COR-L47 (cell line): ENCODE measurements at regions not wholly inside any gene's neighbourhood (a gene's known extent, or its start where the extent isn't known, plus 50 kb on each side); places are given as distances from the start of the nearest gene placed in this dataset.
A peak's percentile ranks its signal among the peaks of the same experiment; 100 is the strongest.
"Not testable (repeated sequence)": the region's sequence is repeated elsewhere in the genome, so short reads cannot be mapped to it uniquely, and the experiment has no call there.

Source experiments
- DNase-seq: peaks from one replicate; lab custom pipeline; 2025; lab: John Stamatoyannopoulos, UW

DNA sequence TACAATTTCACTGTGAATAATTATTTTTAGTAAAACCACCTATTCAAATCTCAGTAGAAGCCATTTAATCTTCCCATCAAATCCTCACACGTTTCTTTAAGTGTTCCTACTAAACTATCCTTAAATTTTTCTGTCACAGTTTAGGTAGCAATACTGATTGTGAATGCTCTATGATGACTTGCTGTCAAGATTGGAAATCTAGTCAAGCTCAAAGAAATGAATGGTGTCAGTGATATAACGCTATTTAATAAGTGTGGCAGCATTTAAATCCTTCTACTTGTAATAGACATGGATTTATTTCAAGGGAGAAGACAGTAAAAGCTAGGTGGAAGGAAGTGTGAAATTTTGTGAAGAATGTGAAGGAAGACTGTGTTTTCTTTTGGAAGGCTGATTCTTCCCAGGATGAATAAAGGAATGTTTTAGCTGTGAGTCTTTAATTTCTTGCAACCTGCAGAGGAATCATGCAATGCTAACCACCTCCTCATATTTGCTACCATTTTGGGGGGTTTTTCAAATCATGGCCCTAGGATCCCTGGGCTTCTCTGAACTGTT lies 936.7 kb upstream of the NEGR1 start:
- DNase-seq: no peak

DNA sequence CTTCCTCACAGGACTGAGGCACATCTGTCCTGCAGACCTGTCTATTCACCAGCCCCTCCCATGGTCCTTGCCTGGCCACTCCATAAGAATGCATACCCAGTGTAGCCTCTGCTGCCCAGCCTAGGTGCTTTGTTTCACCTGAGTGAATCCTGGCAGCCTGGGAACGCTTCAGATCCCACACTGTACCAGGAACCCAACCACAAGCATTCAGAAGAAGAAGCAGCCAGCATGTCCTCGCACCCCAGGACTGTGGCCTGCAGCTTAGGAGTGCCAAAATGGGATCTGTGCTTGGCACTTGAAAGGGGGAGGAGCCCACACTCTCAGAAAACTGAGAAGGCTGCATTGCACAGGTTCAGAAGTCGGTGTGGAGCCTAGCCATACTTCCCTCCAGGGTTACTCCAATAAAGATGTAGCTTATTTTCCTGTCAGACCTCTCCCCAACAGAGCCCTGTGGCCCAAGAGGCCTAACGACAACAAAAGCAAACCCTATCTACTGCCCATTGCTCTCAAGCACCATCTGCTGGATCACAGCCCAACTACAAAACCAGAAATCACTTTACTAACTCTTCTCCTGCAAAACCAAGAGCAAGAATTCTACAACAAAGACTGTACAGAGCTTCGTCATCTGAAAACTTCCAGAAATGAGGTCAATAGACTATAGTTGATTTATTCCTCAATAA lies 923.1 kb upstream of the NEGR1 start:
- DNase-seq: no peak

DNA sequence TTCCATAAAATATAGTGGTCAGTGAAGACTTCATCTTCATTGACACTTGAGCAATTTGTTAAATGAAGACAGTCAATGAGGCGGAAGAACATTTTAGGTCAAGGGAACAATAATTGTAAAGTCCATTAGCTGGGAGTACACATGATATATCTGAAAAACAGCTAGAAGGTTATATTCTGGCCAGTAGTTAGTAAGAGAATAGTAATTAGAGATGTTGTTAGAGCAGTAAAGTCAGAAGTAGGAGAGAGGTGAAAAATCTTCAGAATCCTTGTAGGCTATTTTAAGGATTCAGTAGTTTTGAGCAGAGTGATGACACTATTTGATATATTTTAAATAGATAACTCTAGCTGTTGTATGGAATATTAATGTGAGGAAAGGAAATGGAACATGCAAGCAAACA lies 915.6 kb upstream of the NEGR1 start:
- DNase-seq: no peak

DNA sequence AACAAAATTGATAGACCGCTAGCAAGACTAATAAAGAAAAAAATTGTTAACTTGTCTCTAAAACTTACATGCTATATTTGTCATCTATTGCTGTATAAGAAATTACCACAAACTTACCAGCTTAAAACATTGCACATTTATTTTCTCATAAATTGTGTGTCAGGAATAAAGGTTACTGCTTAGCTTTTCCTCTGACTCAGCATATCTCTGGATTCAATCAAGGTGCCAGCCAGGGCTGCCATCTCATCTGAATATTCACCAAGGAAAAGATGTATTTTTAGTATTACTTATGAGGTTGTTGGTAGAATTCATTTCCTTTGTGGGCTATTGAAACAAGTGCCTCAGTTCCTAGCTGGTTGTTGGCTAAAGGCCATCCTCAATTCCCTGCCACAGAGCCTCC lies 912.6 kb upstream of the NEGR1 start:
- no peak for DNase-seq

DNA sequence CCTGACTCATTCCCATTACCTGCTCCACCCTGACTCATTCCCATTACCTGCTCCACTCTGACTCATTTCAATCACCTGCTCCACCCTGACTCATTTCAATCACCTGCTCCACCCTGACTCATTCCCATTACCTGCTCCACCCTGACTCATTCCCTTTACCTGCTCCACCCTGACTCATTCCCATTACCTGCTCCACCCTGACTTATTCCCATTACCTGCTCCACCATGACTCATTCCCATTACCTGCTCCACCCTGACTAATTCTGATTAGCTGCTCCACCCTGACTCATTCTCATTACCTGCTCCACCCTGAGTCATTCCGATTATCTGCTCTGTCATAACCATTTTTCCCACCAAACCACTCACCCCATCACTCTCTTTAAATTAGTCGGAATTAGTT lies 901.2 kb upstream of the NEGR1 start:
- DNase-seq: not testable (repeated sequence)

- no peak for DNase-seq
These were observed 898.8 kb upstream of the NEGR1 start for GRCh38 chr1:73181190-73181540.

DNA sequence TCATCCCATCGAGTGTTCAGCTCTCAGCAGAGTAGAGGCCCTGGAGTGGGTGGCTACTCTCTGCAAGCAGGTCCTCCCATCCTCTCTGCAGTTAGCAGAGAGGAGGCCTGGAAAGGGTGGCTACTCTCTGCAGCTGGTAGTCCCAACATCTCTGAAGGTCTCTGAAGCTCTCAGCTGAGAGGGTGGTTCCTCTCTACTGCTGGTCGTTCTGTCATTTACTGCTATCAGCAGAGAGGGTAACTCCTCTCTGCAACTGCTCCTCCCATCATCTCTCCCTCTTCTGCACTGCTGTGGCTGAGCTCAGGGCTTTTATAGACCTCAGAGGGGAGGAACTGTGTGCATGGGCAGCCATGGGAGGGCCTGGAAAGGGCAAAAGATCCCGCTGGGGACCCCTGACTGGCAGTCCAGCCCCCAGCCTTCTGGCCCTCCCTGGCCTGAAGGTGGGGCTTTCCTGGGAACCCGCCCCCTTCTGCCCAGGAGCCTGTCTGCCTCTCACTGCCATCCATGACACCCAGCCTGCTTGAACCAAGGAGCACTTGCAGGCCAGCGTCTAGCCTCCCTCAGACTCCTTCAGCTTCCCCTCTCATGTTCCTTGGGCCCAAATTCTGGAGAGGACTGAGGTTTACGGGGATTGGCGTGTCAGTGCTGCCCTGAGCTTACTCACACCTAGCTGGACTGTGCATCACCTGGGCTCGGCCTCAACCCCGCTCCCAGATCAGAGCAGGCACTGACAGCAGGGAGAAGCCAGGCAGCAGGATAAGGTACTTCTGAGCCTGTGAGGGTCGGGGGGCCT lies 898.3 kb upstream of the NEGR1 start:
- no peak for DNase-seq

DNA sequence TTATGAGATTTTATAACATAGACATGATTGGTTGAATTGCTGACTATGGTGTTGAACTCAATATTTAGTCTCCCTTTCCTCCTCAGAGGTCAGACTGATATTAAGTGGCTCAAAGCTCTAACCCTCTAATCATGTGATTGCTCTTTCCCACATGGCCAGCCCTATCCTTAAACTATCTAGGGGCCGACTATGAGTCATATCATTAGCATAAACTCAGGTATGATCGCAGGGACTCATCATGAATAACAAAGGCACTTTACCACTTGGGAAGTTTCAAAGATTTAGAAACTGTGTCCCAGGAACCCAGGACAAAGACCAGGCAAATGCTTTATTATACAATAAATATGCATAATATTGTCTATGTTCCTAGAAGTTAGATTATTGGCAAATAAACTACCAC lies 894.6 kb upstream of the NEGR1 start:
- no peak for DNase-seq

DNA sequence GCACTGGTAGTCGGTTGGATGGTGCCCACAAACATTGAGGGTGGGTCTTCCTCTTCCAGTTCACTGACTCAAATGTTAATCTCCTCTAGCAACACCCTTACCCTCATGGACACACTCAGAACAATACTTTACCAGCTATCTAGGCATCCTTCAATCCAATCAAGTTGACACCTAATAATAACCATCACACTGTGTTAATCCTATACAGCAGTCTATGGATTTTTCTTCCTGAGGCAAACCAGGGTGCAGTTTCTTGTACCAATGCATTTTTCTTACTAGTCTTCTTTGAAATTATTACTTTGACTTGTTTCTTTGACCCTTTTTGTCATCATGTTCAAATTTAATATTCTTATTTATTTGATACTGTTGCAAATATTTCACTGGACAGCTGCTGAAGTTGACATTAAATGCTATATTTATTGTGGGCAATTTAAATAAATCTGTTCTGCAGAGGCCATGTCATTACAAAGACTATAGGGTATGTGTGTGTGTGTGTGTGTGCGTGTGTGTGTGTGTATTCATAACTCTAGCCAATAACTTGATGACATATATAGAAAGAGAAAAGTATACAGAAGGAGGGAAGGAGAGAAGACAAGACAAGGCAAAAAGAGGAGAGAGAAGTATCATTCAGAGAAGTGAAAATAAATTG lies 884.8 kb upstream of the NEGR1 start:
- DNase-seq: no peak

- no peak for DNase-seq
These were observed 880.2 kb upstream of the NEGR1 start for GRCh38 chr1:73162564-73162963.

- no peak for DNase-seq
These were observed 879.1 kb upstream of the NEGR1 start for GRCh38 chr1:73161418-73161817.

- DNase-seq: no peak
These were observed 878.4 kb upstream of the NEGR1 start for GRCh38 chr1:73160759-73161158.

GRCh38 chr1:73144311-73144710 lies 862.0 kb upstream of the NEGR1 start:
- no peak for DNase-seq

DNA sequence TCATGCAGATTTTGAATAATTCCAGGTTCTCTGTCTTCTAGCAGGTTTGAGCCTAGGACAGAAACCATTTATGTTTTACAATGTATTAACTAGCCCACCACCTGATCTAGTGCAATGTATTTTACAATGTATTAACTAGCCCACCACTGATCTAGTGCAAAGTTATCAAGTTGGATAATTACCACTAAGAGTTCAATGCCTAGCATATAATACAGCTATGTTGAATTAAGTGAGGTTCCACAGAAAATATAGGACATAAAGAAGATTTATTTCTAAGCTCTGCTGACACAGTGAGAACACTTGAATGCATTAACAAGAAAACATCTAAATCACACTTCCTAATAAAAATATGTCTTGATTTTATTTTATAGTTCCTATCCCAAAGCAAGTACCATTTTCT lies 854.6 kb upstream of the NEGR1 start:
- DNase-seq: no peak

DNA sequence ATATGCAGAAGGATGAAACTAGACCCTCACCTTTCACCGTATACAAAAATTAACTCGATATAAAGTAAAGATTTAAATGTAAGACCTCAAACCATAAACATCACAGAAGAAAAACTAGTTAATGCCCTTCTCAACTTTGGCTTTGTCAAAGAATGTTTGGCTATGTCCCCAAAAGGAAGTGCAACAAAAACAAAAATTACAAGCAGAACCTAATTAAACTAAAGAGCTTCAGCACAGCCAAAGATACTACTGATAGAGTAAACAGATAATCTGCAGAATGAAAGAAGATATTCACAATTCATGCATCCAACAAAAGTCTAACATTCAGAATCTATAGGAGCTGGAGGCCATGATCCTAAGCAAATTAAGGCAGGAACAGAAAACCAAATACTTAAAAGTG lies 824.6 kb upstream of the NEGR1 start:
- no peak for DNase-seq

DNA sequence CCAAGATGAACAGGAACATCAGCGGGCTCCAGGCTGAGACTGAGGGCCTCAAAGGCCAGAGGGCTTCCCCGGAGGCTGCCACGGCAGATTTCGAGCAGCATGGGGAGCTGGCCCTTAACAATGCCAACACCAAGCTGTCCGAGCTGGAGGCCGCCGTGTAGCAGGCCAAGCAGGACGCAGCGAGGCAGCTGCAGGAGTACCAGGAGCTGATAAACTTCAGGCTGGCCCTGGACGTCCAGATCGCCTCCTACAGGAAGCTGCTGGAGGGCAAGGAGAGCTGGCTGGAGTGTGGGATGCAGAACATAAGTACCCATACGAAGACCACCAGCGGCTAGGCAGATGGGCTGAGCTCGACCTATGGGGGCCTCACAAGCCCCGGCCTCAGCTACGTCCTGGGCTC lies 823.4 kb upstream of the NEGR1 start:
- DNase-seq: no peak

DNA sequence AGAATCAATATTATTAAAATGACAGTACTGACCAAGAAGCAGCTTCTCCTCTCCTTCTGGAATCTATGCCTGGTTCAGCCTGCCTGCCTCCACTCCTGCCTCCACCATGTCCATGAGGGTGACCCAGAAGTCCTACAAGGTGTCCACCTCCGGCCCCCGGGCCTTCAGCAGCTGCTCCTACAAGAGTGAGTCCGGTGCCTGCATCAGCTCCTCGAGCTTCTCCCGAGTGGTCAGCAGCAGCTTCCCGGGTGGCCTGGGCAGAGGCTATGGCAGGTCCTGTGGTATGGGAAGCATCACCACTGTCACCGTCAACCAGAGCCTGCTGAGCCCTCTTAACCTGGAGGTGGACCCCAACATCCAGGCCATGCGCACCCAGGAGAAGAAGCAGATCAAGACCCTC lies 822.4 kb upstream of the NEGR1 start:
- DNase-seq: no peak

DNA sequence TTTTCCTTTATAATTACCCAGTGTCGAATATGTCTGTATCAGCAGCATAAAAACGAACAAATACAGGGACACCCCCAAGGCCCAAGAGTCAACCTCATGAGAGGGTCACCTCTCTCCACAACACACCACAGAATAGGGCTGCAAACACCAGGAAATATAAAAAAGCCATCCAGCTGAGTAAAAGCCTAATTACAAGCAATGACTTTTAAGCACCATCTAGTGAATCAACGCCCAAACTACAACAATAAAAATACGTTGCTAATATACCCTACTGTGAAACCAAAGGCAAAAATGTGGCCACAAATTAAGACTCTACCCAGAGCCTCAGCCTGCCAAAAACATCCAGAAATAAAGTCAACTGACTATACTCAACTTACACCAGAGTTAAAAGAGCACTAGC lies 817.9 kb upstream of the NEGR1 start:
- no peak for DNase-seq

DNA sequence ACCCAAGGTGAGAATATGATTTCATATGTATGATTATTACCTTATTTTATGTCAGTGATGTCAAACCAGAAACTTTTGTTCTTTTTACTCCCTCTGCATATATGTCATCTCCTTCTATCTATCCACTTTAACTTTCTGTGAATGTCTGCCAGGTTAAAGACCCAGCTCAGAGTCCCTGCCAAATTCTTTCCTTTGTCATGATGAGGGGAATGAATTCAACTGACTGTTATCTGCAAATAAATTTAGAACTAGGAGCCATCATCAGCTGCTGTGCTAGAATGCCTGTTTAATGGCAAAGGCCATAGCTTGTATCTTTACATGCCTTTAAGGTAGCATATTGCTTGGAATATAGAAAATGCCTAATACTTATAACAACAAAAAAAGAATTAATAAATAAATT lies 815.6 kb upstream of the NEGR1 start:
- no peak for DNase-seq

DNA sequence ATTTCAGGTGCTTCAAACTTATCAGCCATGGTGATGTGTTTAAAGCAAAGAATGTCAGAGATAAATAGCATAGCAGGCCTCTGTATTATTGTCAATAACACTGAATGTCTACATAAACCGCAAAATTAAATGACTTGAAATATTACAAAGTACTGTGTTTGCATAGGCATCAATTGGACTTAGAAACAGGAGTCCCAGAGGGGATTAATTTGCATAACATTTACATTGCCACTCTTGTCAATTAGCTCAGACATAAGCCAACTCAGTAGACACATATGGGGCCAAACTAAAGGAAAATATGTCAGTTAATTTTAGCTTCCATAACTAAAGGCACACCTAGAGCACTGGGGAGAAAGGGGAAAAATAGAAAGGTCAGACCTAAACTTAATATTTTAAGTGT lies 814.5 kb upstream of the NEGR1 start:
- no peak for DNase-seq

DNA sequence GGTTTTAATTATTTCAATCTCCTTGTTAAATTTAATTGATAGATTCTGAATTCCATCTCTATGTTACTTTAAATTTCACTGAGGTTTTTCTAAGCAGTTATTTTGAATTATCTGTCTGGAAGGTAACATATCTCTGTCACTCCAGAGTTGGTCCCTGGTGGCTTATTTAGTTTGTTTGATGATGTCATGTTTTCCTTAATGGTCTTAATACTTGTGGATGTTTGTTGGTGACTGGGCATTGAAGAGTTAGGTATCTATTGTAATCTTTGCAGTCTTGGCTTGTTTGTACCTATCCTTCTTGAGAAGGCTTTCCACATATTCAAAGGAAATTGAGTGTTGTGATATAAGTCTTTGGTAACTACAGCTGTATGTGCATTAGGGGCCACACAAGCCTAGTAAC lies 810.0 kb upstream of the NEGR1 start:
- no peak for DNase-seq

DNA sequence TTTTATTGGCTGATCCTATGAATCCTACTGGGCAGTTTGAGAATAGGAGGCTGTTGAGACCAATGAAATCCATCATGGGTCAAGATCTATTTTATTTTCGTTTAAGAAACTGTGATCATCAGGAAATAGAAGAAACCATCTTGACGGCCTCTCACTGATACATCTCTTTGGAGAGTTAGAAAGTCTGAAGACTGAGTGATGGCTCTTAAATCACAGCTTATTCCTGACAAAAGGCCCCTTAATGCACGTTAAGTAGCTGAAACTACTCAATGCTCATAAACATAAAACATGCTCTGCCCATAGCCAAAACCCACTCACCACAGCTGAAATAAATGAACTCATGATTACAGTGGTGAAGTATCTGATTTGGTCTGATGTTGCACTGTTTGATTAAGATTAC lies 784.5 kb upstream of the NEGR1 start:
- no peak for DNase-seq

GRCh38 chr1:73065339-73066041 lies 783.2 kb upstream of the NEGR1 start:
- peak; percentile 4 for DNase-seq
